ENCODE measurements at regions not wholly inside any gene's neighbourhood (a gene's known extent, or its start where the extent isn't known, plus 50 kb on each side); places are given as distances from the start of the nearest gene placed in this dataset.

DNA sequence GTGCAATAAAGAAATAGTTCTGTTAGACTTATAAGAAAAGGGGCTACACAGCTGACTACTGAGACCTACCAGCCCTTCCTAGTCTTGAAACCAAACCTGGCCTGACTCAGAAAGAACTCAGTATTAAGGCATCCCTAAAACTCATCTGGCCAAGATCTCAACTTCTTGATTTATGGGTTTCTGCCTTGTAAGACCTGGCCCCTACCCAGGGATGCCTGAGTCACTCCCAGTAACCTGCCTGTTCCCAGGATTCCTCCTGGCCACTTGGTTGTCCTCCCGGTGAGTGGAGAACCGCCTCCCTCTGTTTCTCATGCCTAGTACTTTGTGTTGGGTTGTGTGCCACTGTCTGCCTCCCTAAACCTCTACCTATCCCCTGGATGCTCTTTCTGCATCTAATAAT is 189.4 kb upstream of the PREP start:
- Histone ChIP-seq H4K20me1 (ENCODE audit: control insufficient read depth, insufficient read depth, low read depth, low read length) (no peaks in the 10 kb centered on the region), H3K36me3 (ENCODE audit: control insufficient read depth, low read length) (no peaks in the 10 kb centered on the region), H3K9me3 (ENCODE audit: control insufficient read depth, insufficient read depth, low read length) (no peaks in the 10 kb centered on the region), H3F3A (ENCODE audit: control insufficient read depth, insufficient read depth) (no peaks in the 10 kb centered on the region), H3K4me3 (ENCODE audit: low read length) (no peak overlapping the region), H3K27me3 (ENCODE audit: control insufficient read depth, low read length) (no peaks in the 10 kb centered on the region), H3K4me1 (ENCODE audit: control insufficient read depth, low read length) (no peaks in the 10 kb centered on the region), H3K9me2 (replicated peaks; ENCODE audit: control insufficient read depth, low read length) (no peaks in the 10 kb centered on the region), H3K27ac (ENCODE audit: low read depth, low read length) (no peak overlapping the region), H3K4me2 (ENCODE audit: low read length) (no peak overlapping the region), H3K79me2 (ENCODE audit: control insufficient read depth, low read length) (no peaks in the 10 kb centered on the region)
- no peak for TF ChIP-seq EZH2phosphoT487 (IDR thresholded peaks at IDR 0.05; ENCODE audit: borderline replicate concordance, low read length)
- TF ChIP-seq, protein P1, sequence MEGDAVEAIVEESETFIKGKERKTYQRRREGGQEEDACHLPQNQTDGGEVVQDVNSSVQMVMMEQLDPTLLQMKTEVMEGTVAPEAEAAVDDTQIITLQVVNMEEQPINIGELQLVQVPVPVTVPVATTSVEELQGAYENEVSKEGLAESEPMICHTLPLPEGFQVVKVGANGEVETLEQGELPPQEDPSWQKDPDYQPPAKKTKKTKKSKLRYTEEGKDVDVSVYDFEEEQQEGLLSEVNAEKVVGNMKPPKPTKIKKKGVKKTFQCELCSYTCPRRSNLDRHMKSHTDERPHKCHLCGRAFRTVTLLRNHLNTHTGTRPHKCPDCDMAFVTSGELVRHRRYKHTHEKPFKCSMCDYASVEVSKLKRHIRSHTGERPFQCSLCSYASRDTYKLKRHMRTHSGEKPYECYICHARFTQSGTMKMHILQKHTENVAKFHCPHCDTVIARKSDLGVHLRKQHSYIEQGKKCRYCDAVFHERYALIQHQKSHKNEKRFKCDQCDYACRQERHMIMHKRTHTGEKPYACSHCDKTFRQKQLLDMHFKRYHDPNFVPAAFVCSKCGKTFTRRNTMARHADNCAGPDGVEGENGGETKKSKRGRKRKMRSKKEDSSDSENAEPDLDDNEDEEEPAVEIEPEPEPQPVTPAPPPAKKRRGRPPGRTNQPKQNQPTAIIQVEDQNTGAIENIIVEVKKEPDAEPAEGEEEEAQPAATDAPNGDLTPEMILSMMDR (IDR thresholded peaks at IDR 0.05; ENCODE audit: low read depth, low read length, poor library complexity, severe bottlenecking): no peak

DNA sequence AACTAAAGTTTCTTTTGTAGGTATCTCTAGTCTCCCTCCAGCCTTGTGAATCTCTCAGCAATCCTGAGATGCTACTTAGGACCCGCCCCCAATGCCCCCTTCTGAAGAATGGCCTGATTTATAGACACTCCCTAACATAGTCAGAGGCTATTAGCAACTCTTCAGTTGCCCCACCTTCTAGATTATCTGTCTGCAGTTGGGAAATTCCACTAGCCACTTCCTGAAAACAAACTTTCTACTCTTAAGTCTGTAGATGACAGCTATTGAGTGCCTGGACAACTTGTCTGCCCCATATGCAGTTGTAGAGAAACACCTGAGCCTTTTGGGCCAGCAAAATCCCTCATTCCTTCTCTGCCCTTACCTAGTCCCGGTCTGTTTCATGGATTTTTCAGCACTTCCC is 188.2 kb upstream of the PREP start:
- no peaks in the 10 kb centered on the region for H3F3A ChIP-seq (ENCODE audit: control insufficient read depth, insufficient read depth)
- H3K4me1 ChIP-seq (ENCODE audit: control insufficient read depth, low read length): no peaks in the 10 kb centered on the region
- H3K9me3 ChIP-seq (ENCODE audit: control insufficient read depth, insufficient read depth, low read length): no peaks in the 10 kb centered on the region
- no peaks in the 10 kb centered on the region for H3K9me2 ChIP-seq (replicated peaks; ENCODE audit: control insufficient read depth, low read length)
- H3K4me2 ChIP-seq (ENCODE audit: low read length): no peak overlapping the region
- no peaks in the 10 kb centered on the region for H3K27me3 ChIP-seq (ENCODE audit: control insufficient read depth, low read length)
- no peak overlapping the region for H3K27ac ChIP-seq (ENCODE audit: low read depth, low read length)
- no peak for TF ChIP-seq EZH2phosphoT487 (IDR thresholded peaks at IDR 0.05; ENCODE audit: borderline replicate concordance, low read length)
- TF ChIP-seq, protein P1 (IDR thresholded peaks at IDR 0.05; ENCODE audit: low read depth, low read length, poor library complexity, severe bottlenecking): no peak
- H4K20me1 ChIP-seq (ENCODE audit: control insufficient read depth, insufficient read depth, low read depth, low read length): no peaks in the 10 kb centered on the region
- no peaks in the 10 kb centered on the region for H3K36me3 ChIP-seq (ENCODE audit: control insufficient read depth, low read length)
- H3K4me3 ChIP-seq (ENCODE audit: low read length): no peak overlapping the region
- no peaks in the 10 kb centered on the region for H3K79me2 ChIP-seq (ENCODE audit: control insufficient read depth, low read length)

DNA sequence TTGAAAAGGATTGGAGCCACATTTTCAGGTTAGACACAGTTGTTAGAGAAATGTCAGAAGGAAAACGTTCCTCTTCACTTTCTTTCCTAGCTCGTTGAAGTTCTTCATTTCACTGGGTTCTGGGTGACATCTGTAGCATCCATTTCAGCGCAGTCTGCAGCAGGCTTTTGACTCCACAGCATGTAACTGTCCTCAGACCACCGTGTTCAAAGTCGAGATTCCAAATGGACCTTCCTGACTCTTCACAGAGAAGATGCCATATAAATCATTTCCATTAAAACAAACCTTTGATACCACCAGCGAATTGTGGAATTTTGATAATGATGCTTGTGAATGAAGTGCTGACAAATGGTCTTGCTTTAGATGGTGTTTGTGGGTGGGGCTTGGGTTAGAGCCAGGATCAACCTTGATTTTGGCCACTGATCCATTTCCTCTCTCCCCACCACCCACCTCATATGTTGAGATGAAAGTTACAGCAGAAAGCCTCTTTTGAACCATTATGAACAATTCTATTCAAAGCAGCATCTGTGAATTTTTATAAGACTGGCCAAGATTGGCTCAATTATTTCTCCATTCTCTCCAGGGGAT is 185.3 kb upstream of the PREP start:
- no peaks in the 10 kb centered on the region for H4K20me1 ChIP-seq (ENCODE audit: control insufficient read depth, insufficient read depth, low read depth, low read length)
- H3K27ac ChIP-seq (ENCODE audit: low read depth, low read length): no peak overlapping the region
- H3F3A ChIP-seq (ENCODE audit: control insufficient read depth, insufficient read depth): no peaks in the 10 kb centered on the region
- H3K27me3 ChIP-seq (ENCODE audit: control insufficient read depth, low read length): no peaks in the 10 kb centered on the region
- no peaks in the 10 kb centered on the region for H3K36me3 ChIP-seq (ENCODE audit: control insufficient read depth, low read length)
- no peaks in the 10 kb centered on the region for H3K4me1 ChIP-seq (ENCODE audit: control insufficient read depth, low read length)
- H3K9me3 ChIP-seq (ENCODE audit: control insufficient read depth, insufficient read depth, low read length): no peaks in the 10 kb centered on the region
- H3K9me2 ChIP-seq (replicated peaks; ENCODE audit: control insufficient read depth, low read length): no peaks in the 10 kb centered on the region
- TF ChIP-seq EZH2phosphoT487 (IDR thresholded peaks at IDR 0.05; ENCODE audit: borderline replicate concordance, low read length): no peak
- TF ChIP-seq, protein P1 (IDR thresholded peaks at IDR 0.05; ENCODE audit: low read depth, low read length, poor library complexity, severe bottlenecking): no peak
- no peaks in the 10 kb centered on the region for H3K79me2 ChIP-seq (ENCODE audit: control insufficient read depth, low read length)
- H3K4me2 ChIP-seq (ENCODE audit: low read length): no peak overlapping the region
- H3K4me3 ChIP-seq (ENCODE audit: low read length): no peak overlapping the region

Measured in DOHH2 (cell line).